ENCODE measurements at regions not wholly inside any gene's neighbourhood (a gene's known extent, or its start where the extent isn't known, plus 50 kb on each side); places are given as distances from the start of the nearest gene placed in this dataset.
A peak's percentile ranks its signal among the peaks of the same experiment; 100 is the strongest.

DNA sequence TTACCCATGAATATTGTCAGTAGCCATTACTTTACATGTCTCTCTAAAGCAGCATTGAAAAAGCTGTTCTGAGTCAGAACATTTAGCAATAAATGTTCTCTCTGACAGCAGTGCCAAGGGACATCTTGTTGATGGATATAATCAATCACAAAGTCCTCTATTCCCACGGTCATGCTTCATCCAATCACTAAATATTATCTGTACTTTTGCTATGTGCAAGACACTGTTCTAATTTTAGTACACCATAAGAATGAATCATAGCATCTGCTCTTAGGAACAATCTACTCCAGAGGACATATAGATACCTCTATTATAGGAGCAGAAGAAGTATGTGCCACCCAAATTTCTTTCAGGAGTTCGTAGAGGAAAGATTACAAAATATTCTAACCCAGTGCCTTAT is 142.5 kb upstream of the MBNL1 start:
- no peaks in the 10 kb centered on the region for H3K27me3 ChIP-seq
- H3K4me3 ChIP-seq = no peak overlapping the region
- no peaks in the 10 kb centered on the region for H3K36me3 ChIP-seq
- no peak overlapping the region for H3K27ac ChIP-seq
- H3K9me3 ChIP-seq (ENCODE audit: low read depth) = no peaks in the 10 kb centered on the region
- DNase-seq (ENCODE audit: low read depth in 1 of 2, low spot score in 1 of 2) = peak in 1 of 2 donors; percentile 24
- TF ChIP-seq CTCF (IDR thresholded peaks at IDR 0.05; ENCODE audit: low read depth, low read length) = no peak
- no peaks in the 10 kb centered on the region for H3K4me1 ChIP-seq (ENCODE audit: low read depth)

- no peak for TF ChIP-seq CTCF (IDR thresholded peaks at IDR 0.05; ENCODE audit: low read depth, low read length)
- Histone ChIP-seq H3K9me3 (ENCODE audit: low read depth) (no peaks in the 10 kb centered on the region), H3K36me3 (no peaks in the 10 kb centered on the region)
These were observed 141.7 kb upstream of the MBNL1 start for GRCh38 chr3:152127058-152127457.

GRCh38 chr3:152128356-152128755 is 140.4 kb upstream of the MBNL1 start:
- no peak for TF ChIP-seq CTCF (IDR thresholded peaks at IDR 0.05; ENCODE audit: low read depth, low read length)
- Histone ChIP-seq H3K27me3 (no peaks in the 10 kb centered on the region), H3K4me3 (no peak overlapping the region), H3K9me3 (ENCODE audit: low read depth) (no peaks in the 10 kb centered on the region), H3K36me3 (no peaks in the 10 kb centered on the region), H3K27ac (no peak overlapping the region), H3K4me1 (ENCODE audit: low read depth) (no peaks in the 10 kb centered on the region)
- DNase-seq (ENCODE audit: low read depth in 1 of 2, low spot score in 1 of 2) = no peak

More at GRCh38 chr3:152127058-152127457, 141.7 kb upstream of the MBNL1 start:
- Histone ChIP-seq H3K27me3 (no peaks in the 10 kb centered on the region), H3K4me1 (ENCODE audit: low read depth) (no peaks in the 10 kb centered on the region), H3K27ac (no peak overlapping the region), H3K4me3 (no peak overlapping the region)
- no peak for DNase-seq (ENCODE audit: low read depth in 1 of 2, low spot score in 1 of 2)

DNA sequence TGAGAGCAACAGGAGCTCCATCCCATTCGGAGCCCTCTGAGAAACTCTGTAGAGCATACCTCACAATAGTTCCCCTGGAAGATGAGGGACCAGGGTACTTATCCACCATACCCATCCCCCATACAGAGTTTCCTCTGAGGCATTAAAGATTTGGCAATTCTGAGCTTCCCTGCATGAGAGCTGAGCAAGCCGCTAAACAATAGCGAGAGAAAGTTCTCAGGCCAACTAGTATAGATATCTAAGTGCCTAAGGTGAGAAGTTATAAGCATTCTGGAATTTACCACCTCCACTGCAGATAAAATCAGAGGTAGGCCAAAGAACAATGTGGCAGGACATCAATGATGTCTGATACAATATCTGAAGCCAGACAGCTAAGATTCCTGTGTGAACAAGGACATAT is 129.1 kb upstream of the MBNL1 start:
- H3K9me3 ChIP-seq (ENCODE audit: low read depth) = no peaks in the 10 kb centered on the region
- H3K27ac ChIP-seq = no peak overlapping the region
- no peak for TF ChIP-seq CTCF (IDR thresholded peaks at IDR 0.05; ENCODE audit: low read depth, low read length)
- no peaks in the 10 kb centered on the region for H3K4me1 ChIP-seq (ENCODE audit: low read depth)
- H3K27me3 ChIP-seq = no peaks in the 10 kb centered on the region
- no peak overlapping the region for H3K4me3 ChIP-seq
- H3K36me3 ChIP-seq = no peaks in the 10 kb centered on the region
- DNase-seq (ENCODE audit: low read depth in 1 of 2, low spot score in 1 of 2) = no peak

DNA sequence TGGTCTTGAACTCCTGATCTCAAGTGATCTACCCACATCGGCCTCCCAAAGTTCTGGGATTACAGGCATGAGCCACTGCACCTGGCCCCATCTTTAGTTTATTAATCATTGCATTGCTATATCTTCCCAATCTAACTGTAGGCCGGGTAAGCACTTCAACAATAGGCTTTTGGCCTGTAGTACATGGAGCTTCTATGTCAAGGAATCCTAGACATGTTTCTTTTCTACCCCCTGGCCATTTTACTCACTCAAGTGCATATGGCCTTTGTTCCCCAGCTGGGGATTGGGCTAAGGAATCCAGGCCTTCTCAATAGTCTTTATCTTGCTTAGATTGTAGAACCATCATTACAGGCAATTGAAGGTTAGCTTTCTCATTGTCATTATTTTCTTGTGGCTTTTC is 122.3 kb upstream of the MBNL1 start:
- Histone ChIP-seq H3K4me1 (ENCODE audit: low read depth) (no peaks in the 10 kb centered on the region), H3K4me3 (no peak overlapping the region), H3K36me3 (no peaks in the 10 kb centered on the region), H3K9me3 (ENCODE audit: low read depth) (no peaks in the 10 kb centered on the region), H3K27ac (no peak overlapping the region), H3K27me3 (no peaks in the 10 kb centered on the region)
- no peak for DNase-seq (ENCODE audit: low read depth in 1 of 2, low spot score in 1 of 2)
- no peak for TF ChIP-seq CTCF (IDR thresholded peaks at IDR 0.05; ENCODE audit: low read depth, low read length)

- Histone ChIP-seq H3K27ac (no peak overlapping the region), H3K4me1 (ENCODE audit: low read depth) (peaks cover 4% of the 10 kb centered on the region), H3K9me3 (ENCODE audit: low read depth) (no peaks in the 10 kb centered on the region), H3K36me3 (no peaks in the 10 kb centered on the region), H3K4me3 (no peak overlapping the region), H3K27me3 (no peaks in the 10 kb centered on the region)
- no peak for TF ChIP-seq CTCF (IDR thresholded peaks at IDR 0.05; ENCODE audit: low read depth, low read length)
- no peak for DNase-seq (ENCODE audit: low read depth in 1 of 2, low spot score in 1 of 2)
These were observed 121.0 kb upstream of the MBNL1 start for GRCh38 chr3:152147748-152148147.

Data from cardiac muscle cell (in vitro differentiated cells and primary cell).